OCI-LY1 (cell line): ENCODE measurements at regions not wholly inside any gene's neighbourhood (a gene's known extent, or its start where the extent isn't known, plus 50 kb on each side); places are given as distances from the start of the nearest gene placed in this dataset.

Source experiments
- H2AFZ ChIP-seq: fragments of 200-600 bp; sonication (generic), shearing (Covaris generic); 2 replicates; pipeline ENCODE4 v1.6.0; 2014; ENCODE audit warnings: antibody characterized with exemption, mild to moderate bottlenecking, low read length
- H3F3A ChIP-seq: fragments of 200-600 bp; sonication (generic), shearing (Covaris generic); 2 replicates; pipeline ENCODE4 v1.6.0; 2014; ENCODE audit warnings: mild to moderate bottlenecking, antibody characterized with exemption, low read length, moderate library complexity; ENCODE audit not compliant: insufficient read depth
- H3K27ac ChIP-seq: fragments of 200-600 bp; sonication (generic); 2 replicates; pipeline ENCODE4 v1.5.1; 2014; ENCODE audit warnings: low read length, mixed run types, mild to moderate bottlenecking, low read depth; ENCODE audit not compliant: poor library complexity, severe bottlenecking
- H3K27me3 ChIP-seq: fragments of 200-600 bp; sonication (generic); 2 replicates; pipeline ENCODE4 v1.6.0; 2014; ENCODE audit warnings: antibody characterized with exemption, mild to moderate bottlenecking, low read length, moderate library complexity; ENCODE audit not compliant: insufficient read depth
- H3K36me3 ChIP-seq: fragments of 200-600 bp; sonication (generic); 2 replicates; pipeline ENCODE4 v1.6.1; 2014; ENCODE audit warnings: mild to moderate bottlenecking, antibody characterized with exemption, low read length, moderate library complexity, mixed read lengths; ENCODE audit not compliant: insufficient read depth
- H3K4me1 ChIP-seq: fragments of 200-600 bp; sonication (generic); 2 replicates; pipeline ENCODE4 v1.5.1; 2014; ENCODE audit warnings: mild to moderate bottlenecking, low read length, moderate library complexity; ENCODE audit not compliant: insufficient read depth, severe bottlenecking
- H3K4me2 ChIP-seq: fragments of 200-600 bp; sonication (generic), shearing (Covaris generic); 2 replicates; pipeline ENCODE4 v1.6.1; 2014; ENCODE audit warnings: low read length
- H3K4me3 ChIP-seq: fragments of 200-600 bp; sonication (generic); 2 replicates; pipeline ENCODE4 v1.5.1; 2014; ENCODE audit warnings: low read length, low read depth, mild to moderate bottlenecking, mixed read lengths; ENCODE audit not compliant: poor library complexity, severe bottlenecking
- H3K79me2 ChIP-seq: fragments of 200-600 bp; shearing (Covaris generic); 2 replicates; pipeline ENCODE4 v1.6.1; 2016; ENCODE audit warnings: mixed run types, low read length, mixed read lengths; ENCODE audit not compliant: insufficient read depth
- H3K9ac ChIP-seq: fragments of 200-600 bp; sonication (generic), shearing (Covaris generic); 2 replicates; pipeline ENCODE4 v1.6.1; 2014; ENCODE audit warnings: mild to moderate bottlenecking, low read length, mixed read lengths
- H3K9me2 ChIP-seq: fragments of 200-600 bp; sonication (generic), shearing (Covaris generic); 2 replicates; pipeline ENCODE4 v1.6.1; 2014; ENCODE audit warnings: low read depth, mild to moderate bottlenecking, low read length, mixed read lengths
- H3K9me3 ChIP-seq: fragments of 200-600 bp; shearing (Covaris generic); 2 replicates; pipeline ENCODE4 v1.6.1; 2014; ENCODE audit warnings: low read length, mixed read lengths
- H4K20me1 ChIP-seq: fragments of 200-600 bp; sonication (generic), shearing (Covaris generic); 2 replicates; pipeline ENCODE4 v1.6.0; 2016; ENCODE audit warnings: mild to moderate bottlenecking, low read length; ENCODE audit not compliant: insufficient read depth
- CTCF ChIP-seq: fragments of 200-600 bp; sonication (generic), shearing (Covaris generic); IDR thresholded peaks from 2 replicates; pipeline ENCODE4 v1.5.1; 2017; ENCODE audit warnings: mild to moderate bottlenecking, antibody characterized with exemption, low read length, moderate library complexity, mixed read lengths
- EZH2 ChIP-seq: fragments of 200-600 bp; sonication (generic), shearing (Covaris generic); IDR thresholded peaks from 2 replicates; pipeline ENCODE4 v1.8.0; 2017; ENCODE audit warnings: borderline replicate concordance, mixed run types, mild to moderate bottlenecking, antibody characterized with exemption, low read length, moderate library complexity, mixed read lengths

GRCh38 chr14:101075025-101075800, 171.7 kb upstream of the RTL1 start:
- Histone ChIP-seq H3K4me1 (no peaks in the 10 kb centered on the region), H3K36me3 (no peaks in the 10 kb centered on the region), H3K79me2 (no peaks in the 10 kb centered on the region), H3K4me3 (no peak overlapping the region), H3K9me3 (no peaks in the 10 kb centered on the region), H3K4me2 (no peak overlapping the region), H2AFZ (no peak overlapping the region), H3F3A (no peaks in the 10 kb centered on the region), H3K27ac (no peak overlapping the region), H3K27me3 (no peaks in the 10 kb centered on the region), H3K9me2 (no peaks in the 10 kb centered on the region), H3K9ac (no peak overlapping the region), H4K20me1 (no peaks in the 10 kb centered on the region)
- TF ChIP-seq EZH2 (no peak), CTCF (no peak)

GRCh38 chr14:101075801-101076413, 172.4 kb upstream of the RTL1 start:
- H3K4me1 ChIP-seq, result no peaks in the 10 kb centered on the region
- H3K9ac ChIP-seq, result no peak overlapping the region
- H4K20me1 ChIP-seq, result no peaks in the 10 kb centered on the region
- no peaks in the 10 kb centered on the region for H3F3A ChIP-seq
- no peak overlapping the region for H2AFZ ChIP-seq
- H3K36me3 ChIP-seq, result no peaks in the 10 kb centered on the region
- TF ChIP-seq CTCF (no peak), EZH2 (no peak)
- no peak overlapping the region for H3K4me2 ChIP-seq
- H3K4me3 ChIP-seq, result no peak overlapping the region
- no peaks in the 10 kb centered on the region for H3K9me3 ChIP-seq
- no peaks in the 10 kb centered on the region for H3K9me2 ChIP-seq
- H3K27ac ChIP-seq, result no peak overlapping the region
- H3K79me2 ChIP-seq, result no peaks in the 10 kb centered on the region
- H3K27me3 ChIP-seq, result no peaks in the 10 kb centered on the region

- Histone ChIP-seq H3K4me1 (no peaks in the 10 kb centered on the region), H3K79me2 (no peaks in the 10 kb centered on the region), H4K20me1 (no peaks in the 10 kb centered on the region), H3K4me3 (no peak overlapping the region), H3K27me3 (no peaks in the 10 kb centered on the region), H3K4me2 (no peak overlapping the region), H2AFZ (no peak overlapping the region), H3K9me3 (no peaks in the 10 kb centered on the region), H3K36me3 (no peaks in the 10 kb centered on the region), H3K9ac (no peak overlapping the region), H3F3A (no peaks in the 10 kb centered on the region), H3K9me2 (no peaks in the 10 kb centered on the region), H3K27ac (no peak overlapping the region)
- TF ChIP-seq CTCF (no peak), EZH2 (no peak)
Measured at GRCh38 chr14:101076451-101077198, 173.1 kb upstream of the RTL1 start.
